GM18858 (cell line): ENCODE measurements at regions not wholly inside any gene's neighbourhood (a gene's known extent, or its start where the extent isn't known, plus 50 kb on each side); places are given as distances from the start of the nearest gene placed in this dataset.
"Not testable (repeated sequence)": the region's sequence is repeated elsewhere in the genome, so short reads cannot be mapped to it uniquely, and the experiment has no call there.

Experiments
- ATAC-seq: cut with Tn5 transposase; IDR thresholded peaks from one replicate; pipeline ENCODE4 v1.9.1; 2021; ENCODE audit not compliant: unreplicated experiment

DNA sequence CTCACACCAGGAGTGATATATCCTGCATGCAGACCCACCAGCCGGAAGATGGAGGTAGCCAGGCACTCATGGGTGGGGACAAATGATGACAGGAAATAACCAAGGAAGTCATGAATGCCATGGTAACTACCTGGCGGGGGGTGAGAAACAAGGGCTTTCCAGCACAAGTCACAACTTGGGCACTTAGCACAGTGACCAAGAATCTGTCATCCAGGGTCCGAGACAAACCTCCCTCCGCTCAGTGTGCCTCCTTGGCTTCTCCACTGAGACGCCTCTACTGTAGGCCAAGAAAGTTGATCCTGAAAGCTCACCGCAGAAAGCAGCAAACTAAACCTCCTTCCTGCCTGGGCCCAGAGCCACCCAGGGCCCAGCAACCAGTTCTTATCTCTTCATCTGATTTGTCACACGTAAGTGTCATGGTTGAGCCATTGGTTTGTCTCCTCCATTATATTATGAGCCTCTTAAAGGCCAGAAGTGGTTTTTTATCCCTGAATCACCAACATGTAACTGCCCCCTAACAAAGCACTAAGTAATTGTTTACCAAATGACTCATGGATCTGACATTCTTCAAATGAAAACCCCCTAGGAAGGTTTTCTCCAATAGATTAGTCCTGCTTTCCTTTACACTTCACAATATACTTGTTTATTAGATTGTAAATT is 84.3 kb upstream of the TAB2 start:
- ATAC-seq: no peak

DNA sequence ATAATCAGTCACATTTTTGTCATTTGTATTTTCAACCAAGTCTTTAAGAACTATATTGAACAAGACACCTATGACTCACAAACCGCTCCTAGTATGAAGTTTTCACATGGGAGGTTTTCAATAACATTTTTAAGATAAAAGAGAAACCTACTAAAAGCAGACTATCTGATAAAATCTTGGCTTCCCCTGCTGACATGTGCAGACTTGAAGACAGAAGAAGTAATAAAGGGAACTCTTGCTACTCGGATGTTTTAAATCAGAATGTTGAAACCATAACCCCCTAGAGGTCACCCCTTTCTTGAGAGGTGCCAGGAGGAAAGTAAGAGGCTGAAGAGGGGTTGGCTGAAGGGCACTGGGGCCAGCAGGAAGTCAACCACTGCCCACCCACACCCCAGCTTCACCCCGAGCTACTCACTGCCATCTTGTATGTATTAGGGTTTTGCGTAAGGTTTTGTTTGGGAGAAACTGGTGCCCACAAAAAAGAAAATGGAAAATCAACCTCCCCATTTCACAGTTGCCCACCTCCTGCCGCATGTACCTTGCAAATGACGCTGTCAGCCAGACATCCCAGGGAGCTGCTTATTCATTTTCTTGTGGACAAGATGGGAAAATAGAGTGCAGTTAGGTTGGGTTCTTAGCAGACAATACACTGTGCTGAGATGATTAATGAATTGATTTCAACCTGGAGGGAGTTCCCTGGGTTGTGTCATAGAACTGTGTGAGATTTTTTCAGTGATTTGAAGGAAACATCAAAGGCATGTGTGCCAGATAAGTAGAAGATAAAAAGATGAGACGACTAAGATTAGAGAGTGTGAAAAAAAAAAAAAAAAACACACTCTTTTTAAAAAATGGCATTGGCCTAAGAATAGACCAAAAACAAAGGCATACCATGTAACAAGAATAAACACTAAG is 83.2 kb upstream of the TAB2 start:
- no peak for ATAC-seq

DNA sequence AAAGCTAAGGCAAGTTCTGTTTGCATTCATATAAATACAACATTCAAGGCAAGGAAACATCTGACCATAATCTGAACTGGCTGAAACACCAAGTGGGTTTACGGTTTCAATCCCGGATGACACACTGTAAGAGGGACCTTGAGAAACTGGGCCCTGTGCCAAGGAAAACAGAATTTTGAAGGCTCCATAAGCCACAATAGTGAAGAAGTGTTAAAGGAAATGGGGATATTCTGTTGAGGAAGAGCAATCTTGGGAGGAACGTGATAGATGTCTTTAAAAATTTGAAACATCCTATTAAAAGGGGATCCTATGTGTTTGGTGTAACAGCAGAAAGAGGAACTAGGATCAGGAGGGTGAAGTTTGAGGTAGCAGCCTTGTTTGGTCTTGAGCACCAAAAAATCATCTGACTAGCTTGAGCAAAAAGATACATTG is 82.4 kb upstream of the TAB2 start:
- peak; percentile 81 for ATAC-seq

DNA sequence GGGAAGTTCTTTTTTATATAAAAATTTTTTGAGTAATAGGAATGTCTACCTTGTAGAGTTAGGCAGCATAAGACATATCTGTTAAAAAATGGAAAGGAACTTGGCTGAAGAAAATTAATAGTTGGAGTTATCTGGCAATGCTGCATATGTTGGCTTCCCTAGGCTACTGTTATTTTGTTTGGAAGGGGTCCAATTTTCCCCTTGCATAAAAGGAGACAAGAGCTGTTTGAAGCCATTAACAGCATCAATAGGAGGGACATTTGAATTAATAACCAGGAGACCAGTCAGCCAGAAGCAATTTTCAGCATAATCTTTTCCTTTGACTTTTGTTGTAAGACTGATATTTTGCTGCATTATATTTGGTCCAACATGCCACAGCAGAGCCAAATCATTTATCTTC is 80.9 kb upstream of the TAB2 start:
- no peak for ATAC-seq

DNA sequence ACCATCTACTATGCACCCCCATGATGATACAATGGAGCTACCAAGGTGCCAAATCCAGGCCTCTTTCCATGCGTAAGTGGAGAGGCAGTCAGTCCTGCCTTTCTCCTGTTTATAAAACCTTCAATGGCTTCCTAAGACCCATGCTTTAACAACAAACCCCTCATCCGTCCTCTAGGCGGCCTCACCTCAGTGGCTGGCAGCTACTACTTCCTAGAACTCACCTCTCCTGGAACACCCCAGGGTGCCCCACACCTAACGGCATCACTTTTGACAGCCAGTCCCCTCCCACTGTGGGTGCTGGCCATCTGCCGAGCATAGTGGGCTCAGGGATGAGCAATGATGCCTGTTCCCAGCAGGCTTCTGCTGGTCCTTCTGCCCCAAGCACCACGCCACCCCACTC is 80.0 kb upstream of the TAB2 start:
- ATAC-seq: no peak

DNA sequence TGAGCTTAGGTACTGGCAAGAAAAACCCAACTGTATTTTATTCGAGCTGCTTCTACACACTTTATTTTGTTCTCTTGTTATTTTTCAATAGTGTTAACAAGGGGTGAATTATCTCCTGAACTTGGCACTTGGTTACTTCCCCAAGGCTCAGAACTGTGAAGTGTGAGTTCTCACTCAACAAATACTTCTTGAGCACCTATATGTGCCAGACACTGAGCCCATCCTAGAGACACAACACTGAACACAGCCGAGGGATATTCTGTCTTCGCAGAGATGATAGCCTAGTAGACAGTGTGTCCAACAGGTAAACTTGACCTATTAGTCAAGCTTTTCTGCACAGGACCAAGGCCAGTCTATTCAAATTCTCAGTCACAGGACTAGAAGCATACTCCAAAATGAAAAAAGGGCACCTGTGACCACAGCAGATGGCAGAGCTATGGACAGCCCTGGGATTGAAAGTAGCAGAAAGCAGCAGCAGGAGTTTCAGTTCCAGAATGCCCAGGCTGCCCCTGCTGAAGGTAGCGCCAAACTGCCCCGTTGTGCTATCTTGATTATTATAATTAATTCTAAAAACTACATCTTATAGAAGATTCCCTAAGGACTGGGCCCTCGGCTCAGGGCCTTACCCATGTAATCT is 77.8 kb upstream of the TAB2 start:
- ATAC-seq: no peak

DNA sequence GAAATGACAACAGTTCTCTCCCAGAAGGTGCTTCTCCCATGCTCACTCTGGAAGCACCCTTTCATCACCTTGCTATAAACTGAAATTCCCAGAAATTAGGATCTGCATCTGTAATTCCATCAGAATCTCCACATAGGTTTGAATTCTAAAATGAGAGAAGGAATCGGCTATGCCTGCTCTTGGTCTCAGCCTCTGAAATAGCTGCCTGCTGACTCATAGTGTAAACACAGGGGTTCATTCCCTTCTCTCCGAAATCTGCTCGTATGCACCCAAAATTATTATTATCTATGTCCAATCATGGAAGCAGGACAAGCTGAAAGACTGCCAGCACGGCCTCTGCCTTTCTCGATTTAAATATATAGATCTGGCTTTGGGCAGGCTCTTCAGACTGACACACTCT is 74.6 kb upstream of the TAB2 start:
- no peak for ATAC-seq

DNA sequence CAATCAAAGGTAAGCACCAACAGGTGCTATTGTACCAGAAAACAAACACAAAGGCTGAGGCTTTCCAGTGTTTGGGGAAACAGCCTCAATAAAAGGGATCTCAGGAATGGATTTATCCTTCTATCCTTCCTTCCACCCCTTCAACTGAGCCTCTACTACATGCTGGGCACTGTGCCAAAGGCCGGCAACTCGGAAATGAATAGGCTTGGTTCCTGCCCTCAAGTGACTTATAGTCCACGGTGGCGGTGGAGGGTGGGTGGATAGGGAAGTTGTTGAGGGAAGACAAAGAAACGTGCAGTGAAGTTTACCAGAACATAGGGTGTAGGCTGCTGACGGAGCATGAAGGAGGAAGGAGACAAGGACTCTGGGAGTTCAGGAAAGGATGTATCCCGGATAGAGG is 73.4 kb upstream of the TAB2 start:
- no peak for ATAC-seq

DNA sequence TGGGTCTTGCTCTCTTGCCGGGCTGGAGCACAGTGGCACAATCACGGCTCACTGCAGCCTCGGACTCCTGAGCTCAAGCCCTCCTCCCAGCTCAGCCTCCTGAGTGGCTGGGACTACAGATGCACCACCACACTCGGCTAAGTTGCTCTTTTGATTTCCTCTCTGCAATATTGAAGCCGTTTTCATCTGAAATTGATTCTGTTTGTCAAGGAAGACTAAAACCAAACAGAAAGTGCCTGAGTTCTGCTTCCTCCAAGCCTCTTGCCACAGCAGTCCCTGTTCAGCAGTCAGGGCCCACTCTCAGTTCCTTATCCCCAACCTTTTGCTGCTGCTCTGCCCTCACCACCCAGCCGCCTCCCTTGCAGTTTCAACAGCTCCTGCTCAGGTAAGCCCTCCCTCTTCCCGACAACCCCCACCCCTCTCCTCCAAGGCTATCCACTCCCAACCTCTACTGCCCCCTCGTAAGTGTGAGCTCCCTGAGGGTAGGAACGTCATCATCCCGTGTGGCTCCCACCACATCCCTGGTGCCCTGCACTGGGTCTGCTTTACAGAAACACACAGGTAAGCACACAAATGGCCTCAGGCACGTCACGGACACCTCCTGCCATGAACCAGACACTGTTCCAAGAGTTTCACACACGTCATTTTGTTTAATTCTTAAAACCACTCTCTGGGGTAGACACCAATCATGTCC is 70.7 kb upstream of the TAB2 start:
- ATAC-seq: peak; percentile 90

DNA sequence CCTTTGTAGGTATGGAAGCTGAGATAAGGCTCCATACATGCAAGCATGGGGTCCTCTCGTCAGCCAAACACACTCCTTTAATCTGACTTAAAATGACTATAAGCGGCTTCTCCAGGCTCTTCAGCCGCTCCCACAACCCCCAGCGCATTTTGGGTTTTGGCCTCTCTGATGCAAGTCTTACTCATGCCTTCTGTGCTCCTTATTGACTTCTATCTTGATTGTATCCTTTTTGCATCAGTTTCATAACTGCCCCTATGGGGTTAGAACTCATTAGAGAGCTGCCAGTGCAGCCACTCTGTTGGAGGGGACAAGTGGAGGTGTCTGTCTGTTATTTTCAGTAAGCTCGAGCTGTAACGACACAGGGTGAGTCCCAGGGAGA is 70.1 kb upstream of the TAB2 start:
- no peak for ATAC-seq

DNA sequence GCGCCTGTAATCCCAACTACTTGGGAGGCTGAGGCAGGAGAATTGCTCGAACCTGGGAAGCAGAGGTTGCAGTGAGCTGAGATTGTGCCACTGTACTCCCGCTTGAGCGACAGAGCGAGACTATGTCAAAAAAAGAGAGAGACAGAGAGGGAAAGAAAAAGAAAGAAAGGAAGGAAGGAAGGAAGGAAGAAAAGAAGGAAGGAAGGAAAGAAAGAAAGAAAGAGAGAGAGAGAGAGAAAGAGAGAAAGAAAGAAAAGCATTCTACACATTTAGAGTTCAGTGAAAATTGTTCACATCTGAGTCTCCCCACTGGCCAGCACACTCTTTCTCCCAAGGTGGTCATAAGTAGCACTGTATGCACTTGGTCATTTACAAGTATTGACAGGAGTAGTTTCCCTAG is 69.2 kb upstream of the TAB2 start:
- ATAC-seq: not testable (repeated sequence)

DNA sequence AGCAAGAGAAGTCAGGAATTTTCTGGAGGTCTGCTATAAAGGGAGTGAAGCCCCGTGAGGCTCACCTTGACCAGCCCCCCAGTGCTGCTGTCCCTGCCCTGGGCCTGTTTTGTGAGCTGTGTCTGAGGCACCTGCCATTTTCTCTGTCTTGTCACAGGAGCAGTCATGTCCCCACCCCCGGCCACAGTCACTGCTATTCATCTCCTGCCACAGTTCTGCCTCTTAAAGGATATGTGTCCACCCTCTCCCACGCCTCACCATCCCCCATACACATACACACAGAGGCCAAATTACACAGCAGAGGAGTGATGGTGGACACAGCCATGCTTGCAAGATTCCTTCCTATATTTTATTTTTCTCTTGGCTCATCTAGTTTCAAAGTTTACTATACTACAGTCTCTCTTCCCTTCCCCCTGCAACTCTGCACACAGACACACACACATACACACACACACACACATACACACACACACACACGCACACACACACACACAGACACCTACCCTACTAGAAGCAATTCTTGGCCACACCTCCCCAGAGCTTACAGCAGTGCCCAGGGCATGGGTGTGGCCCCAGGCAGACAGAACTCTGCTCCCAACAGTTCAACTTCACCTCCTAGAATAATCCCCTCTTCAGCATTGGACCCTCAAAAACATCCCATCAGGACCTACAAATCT is 68.7 kb upstream of the TAB2 start:
- no peak for ATAC-seq

DNA sequence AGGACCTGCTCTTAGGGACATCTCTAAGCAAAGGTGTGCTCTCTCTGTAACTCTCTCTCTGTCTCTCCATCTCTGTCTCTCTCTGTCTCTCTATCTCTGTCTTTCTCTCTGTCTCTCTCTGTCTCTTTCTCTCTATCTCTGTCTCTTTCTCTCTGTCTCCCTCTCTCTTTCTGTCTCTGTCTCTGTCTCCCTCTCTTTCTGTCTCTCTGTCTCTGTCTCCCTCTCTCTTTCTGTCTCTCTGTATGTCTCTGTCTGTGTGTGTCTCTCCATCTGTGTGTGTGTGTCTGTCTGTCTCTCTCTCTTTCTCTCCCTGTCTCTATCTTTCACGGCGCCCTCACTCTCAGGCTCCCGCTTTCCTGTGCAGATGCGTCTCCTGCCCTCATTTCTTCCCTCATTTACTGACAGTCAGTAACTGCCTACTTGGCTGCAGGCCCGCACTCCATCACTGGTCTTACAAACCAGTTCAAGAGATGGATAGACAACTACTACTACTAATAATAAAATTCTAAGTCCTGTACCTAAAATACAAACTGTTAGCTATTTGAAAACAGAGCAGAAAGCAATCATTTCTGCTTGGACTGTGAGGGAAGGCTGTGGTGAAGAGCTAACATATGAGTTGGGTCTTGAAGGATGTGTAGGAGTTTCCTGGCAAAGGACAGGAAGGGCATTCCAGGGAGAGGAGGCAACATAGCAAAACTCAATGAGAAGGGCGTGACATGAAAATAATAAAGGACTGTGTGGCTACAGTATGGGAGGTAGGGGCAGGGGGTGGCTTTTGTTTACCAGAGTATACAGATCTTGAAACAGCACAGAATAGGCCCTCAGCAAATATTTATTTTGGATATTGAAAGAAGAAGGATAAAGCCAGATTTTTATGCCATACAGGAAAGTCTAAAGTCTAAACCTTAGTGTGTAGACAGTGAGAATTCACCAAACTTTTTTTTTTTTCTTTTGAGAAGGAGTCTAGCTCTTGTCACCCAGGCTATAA is 67.8 kb upstream of the TAB2 start:
- no peak for ATAC-seq

DNA sequence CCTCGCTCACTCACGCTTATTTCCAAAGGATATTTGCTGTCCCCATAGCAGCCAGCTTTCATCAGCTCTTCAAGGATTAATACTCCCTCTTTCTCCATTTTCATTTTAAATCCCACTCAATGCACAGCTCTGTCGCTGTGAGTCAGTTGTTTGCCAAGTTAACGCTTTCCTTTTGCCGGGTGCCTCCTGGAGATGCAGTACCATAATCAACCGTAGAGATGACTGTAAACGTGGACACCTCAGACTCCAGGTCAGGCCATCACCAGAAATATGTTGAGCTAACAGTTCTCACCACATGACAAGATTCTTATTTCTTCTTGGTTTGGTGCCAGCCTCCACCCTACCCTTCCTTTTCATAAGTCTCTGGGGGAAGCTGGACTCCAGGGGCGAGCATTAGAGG is 66.6 kb upstream of the TAB2 start:
- no peak for ATAC-seq

DNA sequence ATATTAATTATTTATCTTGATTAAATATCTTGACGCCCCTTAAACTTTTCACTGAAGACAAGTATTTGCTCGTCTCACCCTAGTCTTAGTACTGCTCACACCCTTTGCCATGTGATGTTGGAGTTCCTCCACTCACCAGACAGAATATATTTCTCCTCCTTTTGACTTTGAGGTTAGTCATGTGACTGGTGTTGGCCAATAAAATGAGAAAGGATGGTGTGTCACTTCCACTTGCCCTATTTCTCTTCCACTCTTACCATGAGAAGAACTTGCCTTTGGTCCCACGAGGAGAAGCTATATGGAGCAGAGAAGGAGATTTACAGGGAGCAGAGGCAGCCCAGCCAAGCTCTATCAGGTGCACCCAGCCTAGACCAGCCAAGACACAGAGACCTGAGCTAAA is 64.9 kb upstream of the TAB2 start:
- no peak for ATAC-seq

DNA sequence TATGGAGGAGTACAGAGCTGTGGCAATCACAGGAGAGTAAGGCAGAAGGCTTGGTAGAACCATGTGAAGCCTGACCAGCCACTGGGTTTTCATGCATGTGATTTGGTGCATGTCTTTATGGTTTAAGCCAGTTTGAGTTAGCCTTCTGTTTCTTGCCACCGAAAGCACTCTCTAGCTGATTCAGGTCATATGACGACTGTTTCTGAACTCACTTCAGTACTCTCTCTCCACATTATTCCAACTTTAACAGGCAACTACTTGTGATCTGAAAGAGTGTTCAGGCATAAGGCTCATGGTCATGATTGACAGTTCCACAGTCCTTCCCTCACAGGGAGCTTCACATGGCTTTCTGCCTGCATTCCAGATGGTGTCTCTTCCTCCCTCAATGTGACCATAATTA is 63.3 kb upstream of the TAB2 start:
- no peak for ATAC-seq

DNA sequence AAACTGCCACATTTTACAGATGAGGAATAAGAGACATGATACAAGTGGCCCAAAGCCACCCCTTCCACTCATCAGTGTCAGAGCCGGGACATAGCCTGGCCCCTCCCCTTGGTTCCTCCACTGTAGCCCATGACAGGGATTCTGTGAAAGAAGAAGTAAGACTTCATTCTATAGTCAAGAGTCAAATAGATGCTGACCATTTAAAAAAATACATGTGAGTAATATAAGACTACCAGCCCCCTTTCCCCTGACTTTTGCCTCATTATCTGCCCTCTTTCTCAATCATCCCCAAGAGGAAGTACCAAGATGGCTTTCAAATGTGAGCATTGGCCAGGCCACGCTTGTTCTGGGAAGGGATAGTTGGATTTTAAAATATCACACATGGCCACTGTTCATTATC is 57.8 kb upstream of the TAB2 start:
- no peak for ATAC-seq

DNA sequence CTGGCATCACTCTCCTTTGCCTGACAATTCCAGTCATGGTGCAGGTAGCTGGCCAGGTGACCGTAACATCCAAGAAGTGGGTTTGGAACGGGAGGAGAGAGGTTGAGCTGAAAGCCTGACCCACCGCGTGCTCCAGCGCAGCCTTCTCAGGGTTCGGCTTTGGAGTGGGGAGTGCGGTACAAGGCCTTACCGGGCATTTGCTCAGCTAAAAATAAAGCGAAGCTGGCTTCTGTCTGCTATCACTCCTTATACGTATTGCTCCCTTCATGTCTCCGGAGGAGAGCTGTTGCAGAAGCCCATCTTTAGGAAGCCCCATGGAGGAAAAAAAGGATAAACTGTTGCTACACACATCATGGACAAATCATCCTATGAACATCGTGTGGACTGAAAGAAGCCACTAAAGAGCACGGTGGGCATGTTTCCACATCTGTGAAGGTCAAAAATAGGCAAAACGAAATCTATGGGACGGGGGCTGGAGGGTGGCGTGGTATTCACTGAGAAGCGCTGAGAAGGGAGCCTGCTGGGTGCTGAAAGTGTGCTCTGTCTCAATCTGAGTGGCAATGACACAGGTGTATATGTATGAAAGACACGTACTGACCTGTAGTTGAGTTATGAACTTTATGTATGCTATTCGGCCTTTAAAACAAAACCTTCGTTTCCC is 57.2 kb upstream of the TAB2 start:
- no peak for ATAC-seq

DNA sequence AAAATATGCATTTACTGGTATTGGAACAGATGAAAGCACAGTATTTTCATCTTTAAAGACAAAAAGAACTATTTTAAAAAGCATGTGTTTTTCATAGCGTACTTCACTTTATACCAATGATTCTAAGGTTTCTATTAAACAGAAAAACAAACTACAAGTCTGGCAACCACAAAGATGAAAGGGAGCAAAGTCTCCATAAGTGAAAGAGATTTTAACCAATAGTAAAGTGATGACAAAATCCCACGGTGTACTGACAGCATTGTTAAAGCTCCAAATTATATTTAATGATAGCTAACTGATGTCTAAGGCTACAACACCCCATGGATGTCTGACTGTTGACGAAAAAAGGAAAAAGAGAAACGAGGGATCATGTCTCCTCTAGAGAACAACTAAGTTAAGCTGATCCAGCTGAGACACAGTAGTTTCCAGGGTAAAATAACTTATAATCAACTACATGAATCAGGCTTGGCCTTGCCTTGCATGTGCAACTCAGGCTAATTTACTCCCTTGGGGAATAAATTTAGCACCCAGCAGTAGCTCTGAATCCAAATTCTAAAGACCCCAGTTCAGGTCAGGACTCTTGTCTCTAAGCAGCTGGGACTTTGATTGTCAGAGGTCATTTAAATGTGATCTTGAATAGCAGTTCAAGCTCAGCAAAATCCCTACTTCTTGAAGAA is 56.0 kb upstream of the TAB2 start:
- ATAC-seq: no peak
